SK-N-SH (cell line): ENCODE measurements at regions not wholly inside any gene's neighbourhood (a gene's known extent, or its start where the extent isn't known, plus 50 kb on each side); places are given as distances from the start of the nearest gene placed in this dataset.
"Not testable (repeated sequence)": the region's sequence is repeated elsewhere in the genome, so short reads cannot be mapped to it uniquely, and the experiment has no call there.

Source experiments
- CTCF ChIA-PET: fragments of 300-600, 350-600 bp; formaldehyde crosslinking; extraction: SDS; loops from one replicate; lab custom pipeline; 2021; lab: Yijun Ruan, JAX
- POLR2A ChIA-PET: fragments of 350-600 bp; sonication (Branson Sonifier 250); formaldehyde crosslinking; extraction: SDS; loops from one replicate; lab custom pipeline; 2020; ENCODE audit warnings: antibody characterized with exemption, inconsistent platforms; lab: Yijun Ruan, JAX
- DNase-seq: peaks from one replicate; pipeline ENCODE4 v3.0.0; 2012
- H2AFZ ChIP-seq: fragments of 200-600 bp; sonication (generic); 2 replicates; pipeline ENCODE4 v1.8.1; 2016; ENCODE audit warnings: antibody characterized with exemption, mild to moderate bottlenecking, low read depth
- H3F3A ChIP-seq: fragments of 200-600 bp; sonication (generic); replicated peaks from 2 replicates; pipeline ENCODE3; 2016; ENCODE audit warnings: antibody characterized with exemption, mild to moderate bottlenecking; ENCODE audit not compliant: insufficient read depth
- H3K27ac ChIP-seq, 2 experiments: fragments of 200-500 bp in 1 of 2; fragments of 200-600 bp in 1 of 2; sonication (Bioruptor generic) in 1 of 2; sonication (generic), shearing (Covaris generic) in 1 of 2; 2 replicates each; pipeline versions ENCODE4 v1.5.1 to v1.6.1; 2014 to 2016; ENCODE audit warnings: low read depth in 2 of 2, inconsistent platforms in 1 of 2, low read length in 1 of 2, mild to moderate bottlenecking in 1 of 2, mixed read lengths in 1 of 2
- H3K27me3 ChIP-seq: fragments of 200-600 bp; sonication (generic), shearing (Covaris generic); 2 replicates; pipeline ENCODE4 v1.6.1; 2016; ENCODE audit warnings: mixed run types; ENCODE audit not compliant: insufficient read depth
- H3K36me3 ChIP-seq, 2 experiments: fragments of 200-500 bp in 1 of 2; fragments of 200-600 bp in 1 of 2; sonication (Bioruptor generic) in 1 of 2; sonication (generic) in 1 of 2; replicated peaks in 1 of 2; 2 replicates each; pipeline versions ENCODE3 to v1.5.1; 2014 to 2016; ENCODE audit warnings: low read length in 1 of 2, mild to moderate bottlenecking in 1 of 2; ENCODE audit not compliant: insufficient read depth in 2 of 2, control insufficient read depth in 1 of 2
- H3K4me1 ChIP-seq, 2 experiments: fragments of 200-500 bp in 1 of 2; fragments of 200-600 bp in 1 of 2; sonication (Bioruptor generic) in 1 of 2; sonication (generic), shearing (Covaris generic) in 1 of 2; 2 replicates each; pipeline versions ENCODE4 v1.5.1 to v1.6.1; 2014 to 2016; ENCODE audit warnings: low read depth in 1 of 2, low read length in 1 of 2, mixed run types in 1 of 2; ENCODE audit not compliant: insufficient read depth in 2 of 2, control insufficient read depth in 1 of 2
- H3K4me2 ChIP-seq: fragments of 200-600 bp; sonication (generic), shearing (Covaris generic); 2 replicates; pipeline ENCODE4 v1.6.1; 2017; ENCODE audit warnings: mixed run types
- H3K4me3 ChIP-seq, 2 experiments: fragments of 200-500 bp in 1 of 2; fragments of 200-600 bp in 1 of 2; sonication (Bioruptor generic) in 1 of 2; sonication (generic), shearing (Covaris generic) in 1 of 2; 2 replicates each; pipeline versions ENCODE4 v1.5.1 to v1.8.1; 2014 to 2016; ENCODE audit warnings: low read depth in 2 of 2, inconsistent platforms in 1 of 2, low read length in 1 of 2, mild to moderate bottlenecking in 1 of 2, mixed read lengths in 1 of 2, moderate library complexity in 1 of 2
- H3K79me2 ChIP-seq: fragments of 200-600 bp; sonication (generic); 2 replicates; pipeline ENCODE4 v1.8.1; 2017; ENCODE audit warnings: mild to moderate bottlenecking; ENCODE audit not compliant: insufficient read depth
- H3K9ac ChIP-seq: fragments of 200-600 bp; sonication (generic); 2 replicates; pipeline ENCODE4 v1.6.1; 2017; ENCODE audit warnings: mixed run types
- H3K9me2 ChIP-seq: fragments of 200-600 bp; sonication (generic); 2 replicates; pipeline ENCODE4 v1.6.1; 2017; ENCODE audit warnings: mixed run types
- H3K9me3 ChIP-seq: fragments of 200-600 bp; sonication (generic); 2 replicates; pipeline ENCODE4 v1.6.1; 2017; ENCODE audit warnings: mixed run types, mild to moderate bottlenecking, moderate library complexity
- H4K20me1 ChIP-seq: fragments of 200-600 bp; sonication (generic); 2 replicates; pipeline ENCODE4 v1.6.1; 2017; ENCODE audit warnings: mild to moderate bottlenecking, mixed run types; ENCODE audit not compliant: insufficient read depth
- CTCF ChIP-seq: fragments of 200-600 bp; sonication (generic); IDR thresholded peaks from 2 replicates; pipeline ENCODE4 v1.6.1; 2017; ENCODE audit warnings: antibody characterized with exemption, mild to moderate bottlenecking, moderate library complexity
- FOSL2 ChIP-seq: IDR thresholded peaks from 2 replicates; pipeline ENCODE4 v1.4.0; 2012; ENCODE audit warnings: low read depth, mild to moderate bottlenecking, moderate library complexity, borderline replicate concordance
- FOXJ3 ChIP-seq: sonication (generic); formaldehyde crosslinking; IDR thresholded peaks from 2 replicates; pipeline ENCODE4 v1.5.1; 2020; ENCODE audit warnings: mild to moderate bottlenecking, missing genetic modification reagents
- FOXM1 ChIP-seq: IDR thresholded peaks from 2 replicates; pipeline ENCODE4 v1.4.0; 2012; ENCODE audit warnings: low read depth, mild to moderate bottlenecking
- GABPA ChIP-seq: IDR thresholded peaks from 2 replicates; pipeline ENCODE4 v1.4.0; 2012; ENCODE audit warnings: low read depth, mild to moderate bottlenecking
- IRF3 ChIP-seq: fragments of 150-350 bp; IDR thresholded peaks from 2 replicates; pipeline ENCODE4 v1.6.1; 2016; ENCODE audit warnings: mild to moderate bottlenecking, low read depth, low read length
- MEF2A ChIP-seq: IDR thresholded peaks from 2 replicates; pipeline ENCODE4 v1.4.0; 2012; ENCODE audit warnings: low read depth, borderline replicate concordance
- MXI1 ChIP-seq: IDR thresholded peaks from 2 replicates; pipeline ENCODE4 v1.6.1; 2012; ENCODE audit warnings: mild to moderate bottlenecking, low read depth, low read length, improper control_type of control experiment
- NFIC ChIP-seq: IDR thresholded peaks from 2 replicates; pipeline ENCODE4 v1.4.0; 2012; ENCODE audit warnings: borderline replicate concordance
- NRF1 ChIP-seq: IDR thresholded peaks from 2 replicates; pipeline ENCODE4 v1.6.1; 2012; ENCODE audit warnings: low read depth, mild to moderate bottlenecking, low read length
- RAD21 ChIP-seq: IDR thresholded peaks from 2 replicates; pipeline ENCODE4 v1.6.1; 2012; ENCODE audit warnings: mild to moderate bottlenecking, low read length
- REST ChIP-seq: IDR thresholded peaks from 2 replicates; pipeline ENCODE4 v1.6.1; 2012; ENCODE audit warnings: mild to moderate bottlenecking, low read depth, low read length, moderate library complexity
- RFX5 ChIP-seq: IDR thresholded peaks from 2 replicates; pipeline ENCODE4 v1.6.1; 2012; ENCODE audit warnings: mild to moderate bottlenecking, improper control_type of control experiment, low read length
- TAF1 ChIP-seq: IDR thresholded peaks from 2 replicates; pipeline ENCODE4 v1.6.1; 2012; ENCODE audit warnings: low read depth, mild to moderate bottlenecking, low read length, moderate library complexity, borderline replicate concordance
- TCF12 ChIP-seq: IDR thresholded peaks from 2 replicates; pipeline ENCODE4 v1.4.0; 2012
- TEAD4 ChIP-seq: IDR thresholded peaks from 2 replicates; pipeline ENCODE4 v1.4.0; 2012; ENCODE audit warnings: mild to moderate bottlenecking, borderline replicate concordance; ENCODE audit not compliant: insufficient read depth
- USF1 ChIP-seq: IDR thresholded peaks from 2 replicates; pipeline ENCODE4 v1.4.0; 2012; ENCODE audit warnings: low read depth, borderline replicate concordance
- YY1 ChIP-seq: IDR thresholded peaks from 2 replicates; pipeline ENCODE4 v1.4.0; 2012; ENCODE audit warnings: low read depth, mild to moderate bottlenecking
- WGBS: methylation state at CpG from one replicate; pipeline ENCODE4 v1.1.6; 2017; ENCODE audit warnings: low lambda C conversion rate; 5-methylcytosine and 5-hydroxymethylcytosine counted together

- ChIA-PET CTCF (no interaction called here), POLR2A (no interaction called here)
- no peaks in the 10 kb centered on the region for H3K79me2 ChIP-seq
- H3K9me3 ChIP-seq: no peaks in the 10 kb centered on the region
- no peaks in the 10 kb centered on the region for H3K27me3 ChIP-seq
- no peak overlapping the region for H3K4me2 ChIP-seq
- DNase-seq: no peak
- no peak overlapping the region for H3K9ac ChIP-seq
- H2AFZ ChIP-seq: no peak overlapping the region
- no peaks in the 10 kb centered on the region for H3K9me2 ChIP-seq
- WGBS: 2% methylated on average over 5 of the region's 5 CpGs
- no peak overlapping the region for H3K27ac ChIP-seq
- no peaks in the 10 kb centered on the region for H3K4me1 ChIP-seq
- no peak overlapping the region for H3K4me3 ChIP-seq
- H3K36me3 ChIP-seq: no peaks in the 10 kb centered on the region
- H3F3A ChIP-seq: no peaks in the 10 kb centered on the region
- TF ChIP-seq RFX5 (no peak), RAD21 (no peak), TAF1 (no peak), GABPA (no peak), TCF12 (no peak), FOXM1 (no peak), TEAD4 (no peak), YY1 (no peak), MEF2A (no peak), MXI1 (no peak), FOXJ3 (CRISPR knock-in tag) (no peak), FOSL2 (no peak), USF1 (no peak), IRF3 (no peak), NRF1 (no peak), NFIC (no peak), REST (no peak), CTCF (no peak)
- H4K20me1 ChIP-seq: no peaks in the 10 kb centered on the region
Observed at GRCh38 chr1:166601650-166602278, 237.5 kb upstream of the POGK start.

GRCh38 chr1:166602801-166603200 lies 236.5 kb upstream of the POGK start:
- H3K4me1 ChIP-seq, CTCF ChIA-PET: not testable (repeated sequence)
- WGBS: 4% methylated on average over 3 of the region's 3 CpGs

More at GRCh38 chr1:166602801-166603200, 236.5 kb upstream of the POGK start:
- H3K36me3 ChIP-seq, H3K9me3 ChIP-seq, H2AFZ ChIP-seq, H3K9ac ChIP-seq, H3K27ac ChIP-seq, POLR2A ChIA-PET, DNase-seq, H3K27me3 ChIP-seq, H3K4me2 ChIP-seq, H3K79me2 ChIP-seq, H3F3A ChIP-seq, H3K9me2 ChIP-seq, H4K20me1 ChIP-seq, H3K4me3 ChIP-seq: not testable (repeated sequence)
